ENCODE measurements at regions not wholly inside any gene's neighbourhood (a gene's known extent, or its start where the extent isn't known, plus 50 kb on each side); places are given as distances from the start of the nearest gene placed in this dataset.
A peak's percentile ranks its signal among the peaks of the same experiment; 100 is the strongest.

DNA sequence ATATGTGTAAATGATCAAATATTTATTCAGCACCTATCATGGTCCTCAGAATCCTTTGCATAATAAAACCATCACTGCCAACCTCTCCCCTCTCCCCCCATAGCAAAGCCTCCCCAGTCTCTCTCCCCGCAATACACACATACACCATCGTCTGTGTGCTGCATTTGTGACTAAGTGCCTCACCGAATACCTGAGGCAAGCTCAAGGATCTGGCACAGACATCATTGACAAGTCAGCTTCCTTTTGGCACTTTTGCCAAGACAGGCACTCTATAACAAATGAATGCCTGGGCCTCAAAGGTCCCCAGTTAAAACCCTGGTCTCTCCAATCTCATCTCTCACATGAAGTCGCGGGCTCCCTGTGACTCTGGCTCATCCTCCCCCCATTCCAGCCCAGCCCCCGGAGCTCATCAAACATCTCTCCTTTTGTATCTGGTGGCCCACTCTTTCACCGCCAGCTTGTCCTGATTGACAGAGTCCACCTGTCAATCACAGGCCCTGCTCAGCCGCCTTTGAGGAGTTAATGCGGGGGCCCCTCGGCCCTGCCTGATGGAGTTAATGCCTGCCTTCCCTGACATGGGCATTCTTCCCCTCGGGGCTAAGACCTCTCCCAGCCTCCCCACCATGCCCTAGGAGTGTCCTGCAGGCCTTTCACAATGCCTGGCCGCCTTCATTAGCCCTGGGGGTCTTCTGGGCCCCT, 135.8 kb upstream of the ATP6AP2 start:
- H3K4me3 ChIP-seq (ENCODE audit: low read length in 3 of 3), result no peak overlapping the region
- H3K9me3 ChIP-seq (ENCODE audit: control insufficient read depth in 2 of 3, insufficient read depth in 1 of 3, low read length in 3 of 3), result no peaks in the 10 kb centered on the region
- H3K36me3 ChIP-seq (ENCODE audit: control insufficient read depth in 2 of 3, insufficient read depth in 3 of 3, low read length in 3 of 3), result no peaks in the 10 kb centered on the region
- H3K27me3 ChIP-seq (ENCODE audit: control insufficient read depth, insufficient read depth, low read length), result no peaks in the 10 kb centered on the region
- no peak for FAIRE-seq
- intact Hi-C loops (cut with DNase I), result no loop called here
- TF ChIP-seq CTCF (IDR thresholded peaks at IDR 0.05; ENCODE audit: borderline replicate concordance, extremely low read depth, insufficient read depth), result no peak
- H3K4me1 ChIP-seq (ENCODE audit: control insufficient read depth in 2 of 3, insufficient read depth in 2 of 3, low read depth in 1 of 3, low read length in 3 of 3), result peaks cover 0 to 3% (median 0%) of the 10 kb centered on the region in 3 donors
- DNase-seq, result no peak
- no peak overlapping the region for H3K27ac ChIP-seq (ENCODE audit: low read depth in 2 of 2, low read length in 2 of 2)
- no peak overlapping the region for H3K9ac ChIP-seq (ENCODE audit: low read length in 3 of 3)

DNA sequence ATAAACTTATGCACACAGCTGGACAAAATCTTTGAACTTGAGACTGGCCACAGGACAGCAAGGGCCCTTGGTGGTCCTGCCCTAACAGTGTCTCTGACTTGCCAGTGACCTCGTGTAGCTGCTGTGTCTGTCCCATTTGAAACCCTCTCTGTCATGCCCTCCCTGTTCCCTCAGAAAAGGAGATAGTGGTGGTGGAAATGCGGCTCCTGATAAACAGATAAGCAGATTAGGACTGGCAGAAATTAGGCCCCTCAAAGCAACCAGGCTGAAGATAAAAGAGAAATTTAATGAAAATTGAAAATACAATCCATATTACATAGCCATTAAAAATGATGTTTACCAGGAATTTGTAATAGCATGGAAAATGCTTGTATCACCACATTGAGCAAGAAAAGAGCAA, 136.6 kb upstream of the ATP6AP2 start:
- no peak for FAIRE-seq
- no peak overlapping the region for H3K9ac ChIP-seq (ENCODE audit: low read length in 3 of 3)
- H3K9me3 ChIP-seq (ENCODE audit: control insufficient read depth in 2 of 3, insufficient read depth in 1 of 3, low read length in 3 of 3), result no peaks in the 10 kb centered on the region
- intact Hi-C loops (cut with DNase I), result no loop called here
- no peak overlapping the region for H3K4me3 ChIP-seq (ENCODE audit: low read length in 3 of 3)
- H3K27ac ChIP-seq (ENCODE audit: low read depth in 2 of 2, low read length in 2 of 2), result no peak overlapping the region
- H3K4me1 ChIP-seq (ENCODE audit: control insufficient read depth in 2 of 3, insufficient read depth in 2 of 3, low read depth in 1 of 3, low read length in 3 of 3), result peaks cover 0 to 2% (median 0%) of the 10 kb centered on the region in 3 donors
- no peak for TF ChIP-seq CTCF (IDR thresholded peaks at IDR 0.05; ENCODE audit: borderline replicate concordance, extremely low read depth, insufficient read depth)
- no peak for DNase-seq
- no peaks in the 10 kb centered on the region for H3K36me3 ChIP-seq (ENCODE audit: control insufficient read depth in 2 of 3, insufficient read depth in 3 of 3, low read length in 3 of 3)
- no peaks in the 10 kb centered on the region for H3K27me3 ChIP-seq (ENCODE audit: control insufficient read depth, insufficient read depth, low read length)

- H3K9me3 ChIP-seq (ENCODE audit: control insufficient read depth in 2 of 3, insufficient read depth in 1 of 3, low read length in 3 of 3), result no peaks in the 10 kb centered on the region
- no peaks in the 10 kb centered on the region for H3K27me3 ChIP-seq (ENCODE audit: control insufficient read depth, insufficient read depth, low read length)
- no peak for TF ChIP-seq CTCF (IDR thresholded peaks at IDR 0.05; ENCODE audit: borderline replicate concordance, extremely low read depth, insufficient read depth)
- H3K4me3 ChIP-seq (ENCODE audit: low read length in 3 of 3), result no peak overlapping the region
- no peaks in the 10 kb centered on the region for H3K4me1 ChIP-seq (ENCODE audit: control insufficient read depth in 2 of 3, insufficient read depth in 2 of 3, low read depth in 1 of 3, low read length in 3 of 3)
- DNase-seq (peak in 1 of 5 donors; percentile 16), FAIRE-seq (peak; percentile 55)
- no peaks in the 10 kb centered on the region for H3K36me3 ChIP-seq (ENCODE audit: control insufficient read depth in 2 of 3, insufficient read depth in 3 of 3, low read length in 3 of 3)
- no peak overlapping the region for H3K27ac ChIP-seq (ENCODE audit: low read depth in 2 of 2, low read length in 2 of 2)
- H3K9ac ChIP-seq (ENCODE audit: low read length in 3 of 3), result no peak overlapping the region
- intact Hi-C loops (cut with DNase I), result no loop called here
Observed at GRCh38 chrX:40440866-40441265, 139.9 kb upstream of the ATP6AP2 start.

Data from kidney (tissue), 13 donors.